Glomerular visceral epithelial cell (primary cell): ENCODE measurements at regions not wholly inside any gene's neighbourhood (a gene's known extent, or its start where the extent isn't known, plus 50 kb on each side); places are given as distances from the start of the nearest gene placed in this dataset.
"Not testable (repeated sequence)": the region's sequence is repeated elsewhere in the genome, so short reads cannot be mapped to it uniquely, and the experiment has no call there.

Source experiments
- DNase-seq: peaks from one replicate; pipeline ENCODE4 v3.0.0-alpha.2; 2016; ENCODE audit errors: extremely low spot score

DNA sequence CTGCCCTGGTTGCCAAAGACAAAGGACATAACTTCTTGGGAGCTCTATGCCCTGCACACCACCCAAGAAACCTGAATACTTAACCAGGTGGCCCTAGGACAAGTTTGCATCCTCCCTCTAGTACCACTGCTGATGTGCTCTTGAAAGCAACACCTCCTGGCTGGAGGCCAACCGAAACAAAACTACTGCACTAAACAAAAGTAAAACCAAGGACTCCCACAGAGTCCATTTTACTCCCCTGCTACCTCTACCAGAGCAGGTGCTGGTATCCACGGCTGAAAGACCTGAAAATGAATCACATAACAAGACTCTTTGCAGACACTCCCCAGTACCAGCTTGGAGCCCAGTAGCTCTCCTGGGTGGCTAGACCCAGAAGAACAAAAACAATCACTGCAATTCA is 941.8 kb downstream of the RAPGEF2 start:
- DNase-seq, result no peak

DNA sequence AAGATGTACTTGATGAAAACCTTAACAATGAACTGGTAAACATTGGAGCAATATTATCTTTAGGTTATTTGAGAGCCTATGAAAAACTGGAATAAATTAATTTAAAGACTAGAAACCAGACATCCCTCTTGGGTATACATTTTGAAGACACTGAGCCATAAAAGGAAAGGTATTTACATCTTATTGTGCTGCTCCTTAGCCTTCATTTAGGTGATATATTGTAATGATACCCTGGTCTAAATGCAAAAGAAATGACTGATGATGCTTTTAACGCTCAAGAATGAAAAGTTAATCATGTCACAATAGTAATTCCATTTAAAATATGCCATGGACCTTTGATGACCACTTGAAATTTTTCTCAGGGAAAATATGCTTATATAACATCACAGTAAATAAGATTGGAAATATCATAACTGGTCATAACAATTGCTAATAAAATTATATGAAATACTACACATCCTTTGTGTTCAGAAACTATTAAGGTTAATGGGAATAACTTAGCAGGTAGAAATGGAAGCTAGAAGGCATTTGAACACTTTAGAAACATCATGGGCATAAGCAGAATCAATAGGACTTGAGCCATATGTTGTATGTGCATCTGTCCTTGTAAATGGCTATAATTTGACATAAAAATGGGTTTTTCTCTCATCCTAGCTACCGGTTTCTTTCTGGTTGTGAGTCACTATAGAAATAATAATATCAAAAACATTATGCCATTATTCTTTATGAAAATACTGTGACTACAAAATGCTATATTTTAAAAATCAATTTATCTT is 979.7 kb downstream of the RAPGEF2 start:
- DNase-seq, result no peak

DNA sequence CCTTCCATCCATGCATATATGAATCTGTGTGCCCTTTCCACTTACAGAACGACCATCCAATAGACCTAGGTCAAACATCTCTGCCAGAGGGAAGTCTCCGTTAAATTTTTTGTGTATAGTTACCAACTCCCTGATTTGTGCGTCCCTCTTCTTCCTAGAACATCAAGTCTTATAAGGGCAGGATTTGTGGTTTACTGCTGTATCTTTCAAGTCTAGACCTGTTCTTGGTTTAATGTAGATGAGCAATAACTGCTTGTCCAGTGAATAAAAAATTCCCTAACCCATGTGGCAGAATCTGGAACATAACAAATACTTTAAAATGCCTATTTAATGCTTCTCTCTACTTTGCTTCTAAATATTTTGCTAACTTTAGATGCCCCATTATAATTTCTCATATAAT is 988.8 kb downstream of the RAPGEF2 start:
- no peak for DNase-seq

DNA sequence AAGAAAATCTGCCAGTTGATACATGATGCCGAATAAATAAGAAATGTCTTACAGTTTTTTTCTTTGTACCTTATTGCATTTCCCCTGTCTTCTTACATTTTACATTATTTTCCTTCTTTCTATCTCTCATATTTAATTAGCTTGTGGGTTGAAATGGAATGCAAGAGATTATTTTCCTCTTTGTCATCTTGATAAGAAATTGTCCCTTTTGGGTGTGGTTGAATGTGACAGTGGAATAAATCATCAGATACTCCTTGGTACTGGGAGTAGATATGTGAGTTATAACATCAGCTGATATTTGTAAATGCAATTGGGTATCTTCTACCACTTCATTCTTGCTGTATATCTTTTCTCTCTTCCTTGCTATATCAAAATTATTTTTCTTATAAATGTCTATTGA is 997.4 kb downstream of the RAPGEF2 start:
- DNase-seq, result no peak

DNA sequence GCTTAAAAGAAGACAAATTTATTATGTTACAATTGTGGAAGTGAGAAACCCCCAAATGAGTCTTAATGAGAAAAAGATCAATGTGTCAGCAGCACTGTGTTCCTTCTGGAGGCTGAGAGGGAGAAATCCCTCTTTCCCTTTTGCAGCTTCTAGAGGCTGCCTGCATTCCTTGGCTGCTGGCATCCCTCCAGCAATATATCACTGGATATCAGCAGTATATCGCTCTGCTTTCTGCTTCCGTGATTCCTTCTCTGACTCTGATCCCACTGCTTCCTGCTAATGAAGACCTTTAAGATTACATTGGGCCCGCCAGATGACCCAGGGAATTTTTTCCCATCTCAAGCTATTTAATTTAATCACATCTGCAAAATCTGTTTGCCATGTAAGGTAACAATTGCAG is 1008.0 kb downstream of the RAPGEF2 start:
- DNase-seq, result no peak

DNA sequence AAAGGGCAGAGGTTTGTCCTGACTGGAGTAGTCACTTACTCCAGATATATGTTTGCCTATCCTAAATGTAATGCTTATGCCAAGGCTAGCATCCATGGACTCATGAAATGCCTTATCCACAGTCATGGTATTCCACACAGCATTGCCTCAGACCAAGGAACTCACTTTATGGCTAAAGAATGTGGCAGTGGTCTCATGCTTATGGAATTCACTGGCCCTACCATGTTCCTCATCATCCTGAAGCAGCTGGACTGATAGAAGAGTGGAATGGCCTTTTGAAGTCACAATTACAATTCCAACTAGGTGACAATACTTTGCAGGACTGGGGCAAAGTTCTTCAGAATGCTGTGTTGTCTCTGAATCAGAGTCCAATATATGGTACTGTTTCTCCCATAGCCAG is 1014.8 kb downstream of the RAPGEF2 start:
- DNase-seq, result no peak

DNA sequence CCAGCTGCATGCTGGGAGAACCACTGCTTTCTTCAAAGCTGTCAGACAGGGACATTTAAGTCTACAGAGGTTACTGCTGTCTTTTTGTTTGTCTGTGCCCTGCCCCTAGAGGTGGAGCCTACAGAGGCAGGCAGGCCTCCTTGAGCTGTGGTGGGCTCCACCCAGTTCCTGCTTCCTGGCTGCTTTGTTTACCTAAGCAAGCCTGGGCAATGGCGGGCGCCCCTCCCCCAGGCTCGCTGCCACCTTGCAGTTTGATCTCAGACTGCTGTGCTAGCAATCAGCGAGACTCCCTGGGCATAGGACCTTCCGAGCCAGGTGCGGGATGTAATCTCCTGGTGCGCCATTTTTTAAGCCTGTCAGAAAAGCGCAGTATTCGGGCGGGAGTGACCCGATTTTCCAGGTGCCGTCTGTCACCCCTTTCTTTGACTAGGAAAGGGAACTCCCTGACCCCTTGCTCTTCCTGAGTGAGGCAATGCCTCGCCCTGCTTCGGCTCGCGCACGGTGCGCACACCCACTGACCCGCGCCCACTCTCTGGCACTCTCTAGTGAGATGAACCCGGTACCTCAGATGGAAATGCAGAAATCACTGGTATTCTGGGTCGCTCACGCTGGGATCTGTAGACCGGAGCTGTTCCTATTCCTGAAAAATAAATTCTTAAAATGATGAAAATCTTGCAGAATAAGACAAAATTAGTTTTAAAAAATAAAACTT is 1022.9 kb downstream of the RAPGEF2 start:
- DNase-seq, result not testable (repeated sequence)

DNA sequence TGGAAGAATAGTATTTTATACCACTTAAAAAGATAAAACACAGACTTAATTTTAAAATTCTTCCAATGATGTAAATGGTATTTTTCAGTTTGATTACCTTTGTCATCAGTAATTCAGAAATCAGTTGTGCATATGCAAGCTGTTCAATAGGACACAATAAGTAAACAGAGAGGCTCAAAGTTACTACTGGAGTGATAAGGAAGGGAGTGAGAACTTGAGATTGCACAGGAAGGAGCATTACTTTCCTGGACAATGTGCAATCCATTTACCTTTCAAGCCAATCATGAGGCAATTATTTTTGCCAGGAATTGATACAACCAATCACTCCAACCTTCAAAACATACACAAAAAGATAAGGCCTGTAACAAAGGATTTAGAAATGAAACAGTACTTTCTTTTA is 1024.3 kb downstream of the RAPGEF2 start:
- no peak for DNase-seq

DNA sequence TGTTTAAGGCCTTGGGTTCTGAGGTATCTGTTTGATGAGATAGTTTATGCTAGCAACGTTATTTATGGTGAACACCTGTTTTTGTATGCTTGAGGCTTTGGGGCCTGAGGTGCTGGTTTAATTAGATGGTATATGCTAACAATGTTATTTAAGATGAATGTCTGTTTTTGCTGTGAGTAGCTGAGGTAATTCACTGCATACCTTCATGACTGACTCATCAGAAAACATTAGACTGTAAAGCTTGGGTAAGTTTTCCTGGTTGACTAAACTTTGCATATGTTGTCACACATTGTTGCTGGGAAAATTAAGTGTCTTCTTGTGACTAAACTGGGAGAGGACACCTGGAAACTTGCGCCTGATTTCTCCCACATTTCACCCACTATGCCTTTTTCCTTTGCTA is 1026.6 kb downstream of the RAPGEF2 start:
- peak; percentile 91 for DNase-seq

DNA sequence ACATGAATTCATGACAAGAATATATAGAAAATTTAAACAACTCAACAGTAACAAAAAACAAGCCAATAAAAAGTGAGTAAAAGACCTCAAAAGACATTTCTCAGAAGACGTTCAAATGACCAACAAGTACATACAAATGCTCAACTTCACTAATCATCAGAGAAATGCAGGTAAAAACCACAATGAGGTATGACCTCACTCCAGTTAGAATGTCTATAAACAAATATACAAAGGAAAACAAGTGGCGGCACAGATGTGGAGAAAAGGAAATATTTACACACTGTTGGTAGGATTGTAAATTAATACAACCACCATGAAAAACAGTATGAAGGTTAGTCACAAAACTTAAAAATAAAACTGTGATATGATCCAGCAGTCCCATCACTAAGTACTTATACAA is 1033.1 kb downstream of the RAPGEF2 start:
- DNase-seq, result no peak

DNA sequence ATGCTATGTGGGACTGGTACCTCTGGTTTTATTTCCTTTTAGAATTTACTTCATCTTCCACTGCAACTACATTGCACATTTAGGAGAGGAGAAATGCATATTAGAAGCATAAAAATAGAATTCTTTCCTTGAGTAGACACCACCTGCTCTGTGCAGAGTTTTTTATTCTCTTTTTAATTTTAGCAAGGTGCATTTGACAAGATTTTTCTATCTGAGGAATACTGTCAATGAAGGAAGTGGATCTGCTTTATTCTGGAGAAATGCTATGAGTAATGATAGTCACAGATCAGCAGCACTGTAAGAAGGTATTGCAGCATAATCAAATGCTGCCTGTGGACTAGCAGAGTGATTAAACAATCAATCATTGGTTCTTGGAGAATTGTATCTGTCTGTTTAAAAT is 1038.3 kb downstream of the RAPGEF2 start:
- no peak for DNase-seq

DNA sequence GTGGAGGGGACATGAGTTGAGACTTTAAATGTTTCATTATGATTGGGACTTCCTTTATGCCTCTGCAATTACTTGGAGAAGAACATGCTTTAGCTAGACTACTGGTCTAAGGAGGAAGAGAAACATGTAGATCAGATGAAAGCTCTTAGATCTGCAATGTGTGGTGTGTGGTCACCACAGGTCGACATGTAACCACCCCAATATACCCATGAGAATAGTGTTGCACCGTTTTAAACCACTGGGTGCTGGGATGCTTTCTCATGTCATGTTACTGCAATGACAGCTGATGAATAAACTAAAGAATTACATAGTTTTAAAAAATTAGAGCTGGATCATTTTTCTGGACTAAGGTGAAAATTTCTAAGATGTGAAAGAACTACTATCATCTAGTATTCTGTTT is 1039.7 kb downstream of the RAPGEF2 start:
- DNase-seq, result no peak

DNA sequence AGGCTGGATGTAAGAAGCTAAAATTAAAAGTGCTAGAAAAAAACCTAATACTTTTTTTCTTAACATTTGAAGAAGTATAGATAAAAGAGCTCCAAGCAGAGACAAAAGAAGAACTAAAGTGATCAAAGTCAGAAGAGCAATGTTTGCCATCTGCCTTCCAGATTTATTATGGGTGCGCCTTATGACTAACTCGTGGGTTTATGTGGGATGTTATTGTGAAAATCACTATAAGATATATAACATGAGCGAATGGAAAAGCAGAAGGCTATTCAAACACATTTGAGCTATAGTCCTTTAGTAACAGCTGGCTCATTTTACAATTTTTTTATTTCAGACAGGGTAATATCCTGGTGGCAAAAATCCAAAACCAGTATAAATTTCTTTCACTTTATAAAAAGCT is 1040.7 kb downstream of the RAPGEF2 start:
- no peak for DNase-seq

DNA sequence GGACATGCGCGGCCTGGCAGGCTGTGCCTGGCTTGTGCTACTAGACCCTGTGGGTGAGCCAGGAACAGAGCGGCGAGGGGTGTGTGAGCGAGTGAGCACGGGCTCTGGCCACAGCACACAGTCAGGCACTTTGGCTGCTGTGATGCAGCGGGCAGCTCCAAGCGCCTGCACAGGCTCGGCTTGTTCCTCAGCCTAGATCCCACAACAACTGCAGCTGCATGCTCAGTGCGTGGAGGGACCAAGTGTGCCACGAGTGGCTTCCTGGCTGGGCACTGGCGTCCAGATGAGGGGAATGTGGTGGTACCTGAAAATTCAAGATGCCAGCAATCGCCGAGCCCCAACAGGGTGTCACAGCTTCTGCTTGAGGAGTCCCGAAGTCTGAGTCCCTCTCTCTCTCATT is 1056.6 kb downstream of the RAPGEF2 start:
- DNase-seq, result no peak

DNA sequence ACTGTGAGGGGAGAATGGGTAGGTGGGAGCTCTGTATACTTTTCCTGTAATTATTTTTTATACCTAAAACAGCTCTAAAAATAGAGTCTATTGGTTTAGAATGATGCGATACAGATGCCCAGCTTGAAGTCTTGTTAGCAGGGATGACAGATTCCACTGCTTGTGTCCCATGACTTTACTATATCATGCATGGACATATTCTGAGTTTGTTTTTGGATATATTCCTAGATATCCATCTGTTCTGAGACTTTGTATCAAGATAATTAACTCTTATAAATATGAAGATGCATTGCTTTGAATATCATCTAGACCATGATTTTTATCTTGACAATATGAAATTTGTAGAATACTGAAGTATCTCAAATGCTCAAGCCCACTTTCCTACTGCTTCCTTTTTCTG is 1058.1 kb downstream of the RAPGEF2 start:
- DNase-seq, result no peak

DNA sequence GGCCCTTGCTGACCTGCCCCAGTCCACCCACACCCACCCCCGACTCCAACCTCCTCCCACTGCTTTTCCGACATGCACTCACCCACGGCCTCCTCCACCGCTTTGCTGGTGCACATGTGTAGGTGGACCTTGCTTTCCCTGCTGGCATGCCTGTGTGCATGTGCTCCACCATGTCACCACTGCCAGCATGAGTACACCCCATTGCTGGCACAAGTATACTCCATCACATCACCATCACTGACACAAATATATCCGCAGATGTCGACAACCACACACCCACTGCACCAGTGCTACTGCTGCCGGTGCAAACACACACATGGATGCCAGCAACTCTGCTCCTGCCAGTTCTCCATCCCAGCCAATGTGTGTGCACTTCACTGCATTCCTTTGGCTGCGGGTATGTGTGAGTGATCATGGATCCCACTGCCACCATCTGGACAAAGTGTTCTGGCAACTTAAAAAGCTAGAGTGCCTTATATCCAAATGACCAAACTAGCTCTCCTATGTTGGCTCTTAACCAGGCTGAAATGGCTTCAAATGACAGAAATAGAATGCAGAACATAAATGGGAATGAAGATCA is 1072.3 kb downstream of the RAPGEF2 start:
- no peak for DNase-seq

DNA sequence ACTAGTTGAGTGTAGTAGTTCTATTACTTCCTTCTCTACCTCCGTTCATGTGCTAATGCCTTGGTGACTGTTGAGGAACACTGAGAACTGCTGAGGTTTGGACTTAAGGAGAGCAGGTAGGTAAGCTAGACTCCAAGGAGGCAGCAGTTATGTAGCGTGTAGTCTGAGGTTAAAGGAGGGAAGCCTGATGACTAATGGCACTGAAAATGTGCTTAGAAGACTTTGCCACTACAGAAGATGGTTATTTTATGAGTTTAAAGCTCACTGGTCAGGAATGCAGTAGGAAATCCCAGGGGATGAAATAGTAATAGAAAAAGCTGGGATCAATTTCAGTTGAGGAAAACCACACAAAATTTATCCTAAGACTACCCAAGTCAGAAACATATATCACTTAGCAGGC is 1077.3 kb downstream of the RAPGEF2 start:
- DNase-seq, result peak; percentile 77

DNA sequence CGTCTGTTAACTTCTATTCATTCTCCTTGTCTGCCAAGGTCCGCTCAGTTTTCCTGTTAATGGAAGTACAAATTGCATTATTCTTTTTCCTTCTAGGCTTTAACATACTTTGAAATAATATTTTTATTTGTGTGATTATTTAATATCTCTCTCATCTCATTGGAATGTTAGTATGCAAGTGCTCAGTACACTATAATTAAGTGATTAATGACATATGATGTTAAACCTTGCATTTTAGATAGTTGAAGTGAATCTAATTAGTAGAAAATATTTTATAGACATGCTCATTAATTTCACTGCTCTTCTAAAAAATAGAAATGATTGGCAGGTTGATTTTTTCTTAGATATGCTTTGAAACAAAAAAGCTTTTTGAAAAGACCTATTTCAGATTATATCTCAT is 1079.8 kb downstream of the RAPGEF2 start:
- DNase-seq, result no peak

DNA sequence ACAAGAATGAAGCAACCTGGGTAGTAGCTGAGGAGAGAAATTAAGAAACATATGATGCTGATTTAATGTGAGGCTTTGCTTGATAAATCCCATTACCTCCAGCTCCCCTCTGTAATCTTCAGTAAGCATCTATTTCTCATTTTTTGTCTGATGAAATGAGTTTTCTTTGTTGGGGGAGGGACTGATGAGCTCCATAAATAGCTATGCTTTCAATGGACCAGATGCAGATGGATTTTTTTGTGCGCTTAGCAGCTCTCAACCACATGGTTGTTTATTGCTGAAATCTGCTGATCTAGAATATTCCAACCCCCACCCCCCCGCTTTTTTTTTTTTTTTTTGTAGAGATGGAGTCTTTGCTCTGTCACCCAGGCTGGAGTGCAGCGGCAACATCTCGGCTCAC is 1082.0 kb downstream of the RAPGEF2 start:
- no peak for DNase-seq

DNA sequence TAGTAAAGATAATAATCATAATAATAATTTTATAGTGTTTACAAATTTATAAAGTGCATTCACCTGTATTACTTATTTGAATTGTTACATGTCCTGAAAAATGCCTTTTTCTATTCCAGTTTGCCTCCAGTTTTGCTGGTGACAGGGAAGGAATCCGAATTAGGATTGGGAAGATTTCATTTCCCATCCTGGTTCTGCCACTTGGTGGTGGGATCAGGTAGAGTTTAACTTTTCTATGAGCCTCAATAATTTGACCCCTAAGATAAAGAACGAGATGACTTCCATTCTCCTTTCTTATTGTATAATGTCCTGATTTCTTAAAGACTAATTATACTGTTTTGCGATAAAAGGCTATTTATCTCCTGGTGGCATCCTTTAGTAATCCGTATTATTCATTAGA is 1090.9 kb downstream of the RAPGEF2 start:
- no peak for DNase-seq

DNA sequence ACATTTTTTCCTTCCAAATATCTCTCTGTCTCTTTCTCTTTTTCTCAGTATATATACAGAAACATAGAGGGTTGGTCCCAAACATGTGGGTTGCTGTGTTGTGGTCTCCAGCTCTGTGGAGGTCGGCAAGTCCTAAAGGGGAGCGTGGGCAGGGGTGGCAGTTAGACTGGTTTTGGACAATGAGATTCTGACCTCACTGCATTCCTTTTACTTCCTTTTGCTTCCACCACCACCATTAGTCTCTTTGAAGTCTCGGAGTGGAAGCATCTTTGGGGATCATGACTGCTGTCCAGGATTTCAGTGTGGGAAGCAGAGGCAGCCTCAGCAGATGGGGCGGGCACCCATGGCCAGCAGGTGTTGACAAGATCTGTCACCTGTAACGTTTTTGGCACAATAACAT is 1091.8 kb downstream of the RAPGEF2 start:
- no peak for DNase-seq

DNA sequence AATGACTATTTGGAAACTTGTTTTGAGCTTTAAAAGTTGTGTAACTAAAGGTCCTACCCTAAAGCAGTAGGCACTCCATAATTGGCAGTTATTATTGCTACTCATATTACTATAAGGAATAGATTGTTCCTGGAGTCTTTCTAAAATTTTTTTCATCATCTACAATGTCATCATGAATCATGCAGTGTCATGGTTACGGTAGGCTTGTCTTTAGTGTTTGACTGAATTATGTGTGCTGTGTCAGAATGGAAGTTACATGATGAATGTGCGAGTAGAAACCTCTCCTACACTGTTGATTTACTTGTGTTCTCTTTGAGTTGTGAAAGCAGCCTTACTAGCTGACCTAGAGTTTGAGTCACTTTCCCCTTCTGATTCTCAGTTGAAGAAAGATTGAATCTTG is 1099.9 kb downstream of the RAPGEF2 start:
- peak; percentile 18 for DNase-seq

DNA sequence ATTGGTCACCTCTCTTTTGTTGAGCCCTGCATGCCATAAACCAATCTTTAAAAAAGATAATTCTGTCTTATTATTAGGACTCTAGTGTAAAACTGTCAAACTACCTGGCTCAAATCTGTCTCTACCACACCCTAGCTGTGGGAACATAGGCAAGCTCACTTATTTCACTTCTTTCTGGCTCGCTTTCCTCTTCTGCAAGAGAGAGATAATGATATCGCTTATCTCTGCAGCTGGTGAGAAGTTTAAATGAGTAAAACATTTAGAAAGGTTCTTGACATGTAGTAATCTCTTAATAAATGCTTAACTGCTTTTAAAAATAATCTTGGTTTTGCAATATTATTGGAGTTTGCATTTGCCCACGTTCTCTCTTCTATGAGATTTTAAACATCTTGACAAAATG is 1109.2 kb downstream of the RAPGEF2 start:
- DNase-seq, result no peak
